CD4-positive, CD25-positive, alpha-beta regulatory T cell (primary cell): ENCODE measurements at regions not wholly inside any gene's neighbourhood (a gene's known extent, or its start where the extent isn't known, plus 50 kb on each side); places are given as distances from the start of the nearest gene placed in this dataset.
"Not testable (repeated sequence)": the region's sequence is repeated elsewhere in the genome, so short reads cannot be mapped to it uniquely, and the experiment has no call there.

Experiments used
- ATAC-seq, 2 donors: fragments of 150-1000 bp; cut with Tn5 transposase; one replicate each; pipeline ENCODE4 v1.10.0; 2021; ENCODE audit warnings: low read depth in 2 of 2, moderate number of reproducible peaks in 2 of 2, moderate library complexity in 1 of 2
- DNase-seq, 3 donors: peaks; one replicate each; pipeline versions ENCODE4 v3.0.0 to v3.0.0-alpha.2; 2012 to 2022; ENCODE audit warnings: mixed read lengths in 1 of 3
- H3K27ac ChIP-seq: one replicate; pipeline ENCODE4 v1.7.0; 2013; ENCODE audit warnings: mild to moderate bottlenecking, low read length; ENCODE audit not compliant: insufficient read depth, poor library complexity, severe bottlenecking
- H3K27me3 ChIP-seq: one replicate; pipeline ENCODE4 v1.7.0; 2013; ENCODE audit warnings: low read length; ENCODE audit not compliant: control insufficient read depth, insufficient read depth
- H3K36me3 ChIP-seq: one replicate; pipeline ENCODE4 v1.7.0; 2013; ENCODE audit warnings: mild to moderate bottlenecking, low read length, moderate library complexity; ENCODE audit not compliant: control insufficient read depth, insufficient read depth
- H3K4me1 ChIP-seq: 2 replicates; pipeline ENCODE4 v1.7.0; 2013; ENCODE audit warnings: mild to moderate bottlenecking, low read length; ENCODE audit not compliant: insufficient read depth, control insufficient read depth, poor library complexity, severe bottlenecking
- H3K4me3 ChIP-seq: one replicate; pipeline ENCODE4 v1.7.0; 2013; ENCODE audit warnings: low read depth, mild to moderate bottlenecking, low read length, moderate library complexity
- H3K9me3 ChIP-seq, 2 experiments: 1 replicate in 1 of 2; 2 replicates in 1 of 2; pipeline ENCODE4 v1.7.0; 2013; ENCODE audit warnings: low read length in 2 of 2, mild to moderate bottlenecking in 1 of 2, moderate library complexity in 1 of 2; ENCODE audit not compliant: control insufficient read depth in 2 of 2
- H3K27ac Mint-ChIP-seq, 3 donors: one replicate each; pipeline ENCODE4 v1.8.0; 2020 to 2022; ENCODE audit warnings: mild to moderate bottlenecking in 3 of 3, mixed read lengths in 3 of 3, moderate library complexity in 2 of 3
- H3K27me3 Mint-ChIP-seq: one replicate; pipeline ENCODE4 v1.8.0; 2022; ENCODE audit warnings: mild to moderate bottlenecking, mixed read lengths
- H3K36me3 Mint-ChIP-seq: one replicate; pipeline ENCODE4 v1.8.0; 2020; ENCODE audit warnings: mixed read lengths
- H3K4me1 Mint-ChIP-seq, 4 donors: one replicate each; pipeline ENCODE4 v1.8.0; 2020 to 2022; ENCODE audit warnings: mixed read lengths in 4 of 4, mild to moderate bottlenecking in 1 of 4
- H3K4me3 Mint-ChIP-seq, 4 donors: one replicate each; pipeline ENCODE4 v1.8.0; 2020 to 2022; ENCODE audit warnings: mild to moderate bottlenecking in 4 of 4, mixed read lengths in 4 of 4, moderate library complexity in 3 of 4
- H3K9me3 Mint-ChIP-seq, 7 donors: one replicate each; pipeline ENCODE4 v1.8.0; 2020 to 2022; ENCODE audit warnings: mixed read lengths in 7 of 7, mild to moderate bottlenecking in 3 of 7, moderate library complexity in 2 of 7

- Histone ChIP-seq H3K36me3 (no peaks in the 10 kb centered on the region), H3K27ac (no peak overlapping the region), H3K27me3 (no peaks in the 10 kb centered on the region), H3K9me3 (no peaks in the 10 kb centered on the region), H3K4me3 (no peak overlapping the region), H3K4me1 (no peaks in the 10 kb centered on the region)
- no peaks in the 10 kb centered on the region for H3K36me3 Mint-ChIP-seq
- H3K27me3 Mint-ChIP-seq: no peaks in the 10 kb centered on the region
- H3K27ac Mint-ChIP-seq: no peak overlapping the region
- H3K9me3 Mint-ChIP-seq: peaks cover 0 to 13% (median 8%) of the 10 kb centered on the region in 7 donors
- ATAC-seq (no peak), DNase-seq (no peak)
- H3K4me1 Mint-ChIP-seq: no peaks in the 10 kb centered on the region
- no peak overlapping the region for H3K4me3 Mint-ChIP-seq
Observed at GRCh38 chr9:107838766-107839165, 349.2 kb upstream of the KLF4 start.

GRCh38 chr9:107836300-107836699, 346.7 kb upstream of the KLF4 start:
- Mint-ChIP-seq H3K27me3 (no peaks in the 10 kb centered on the region), H3K4me3 (no peak overlapping the region), H3K4me1 (no peaks in the 10 kb centered on the region), H3K36me3 (no peaks in the 10 kb centered on the region), H3K9me3 (peaks cover 0 to 12% (median 5%) of the 10 kb centered on the region in 7 donors), H3K27ac (no peak overlapping the region)
- DNase-seq: no peak
- ATAC-seq: no peak
- no peaks in the 10 kb centered on the region for H3K27me3 ChIP-seq
- H3K27ac ChIP-seq: no peak overlapping the region
- no peaks in the 10 kb centered on the region for H3K4me1 ChIP-seq
- H3K9me3 ChIP-seq: no peaks in the 10 kb centered on the region
- H3K36me3 ChIP-seq: no peaks in the 10 kb centered on the region
- no peak overlapping the region for H3K4me3 ChIP-seq

GRCh38 chr9:107833295-107833694, 343.7 kb upstream of the KLF4 start:
- Histone ChIP-seq H3K27ac (no peak overlapping the region), H3K9me3 (no peaks in the 10 kb centered on the region), H3K4me3 (no peak overlapping the region), H3K27me3 (no peaks in the 10 kb centered on the region), H3K4me1 (no peaks in the 10 kb centered on the region), H3K36me3 (no peaks in the 10 kb centered on the region)
- peaks cover 0 to 12% (median 6%) of the 10 kb centered on the region in 7 donors for H3K9me3 Mint-ChIP-seq
- H3K27ac Mint-ChIP-seq: no peak overlapping the region
- no peaks in the 10 kb centered on the region for H3K36me3 Mint-ChIP-seq
- no peaks in the 10 kb centered on the region for H3K27me3 Mint-ChIP-seq
- H3K4me3 Mint-ChIP-seq: no peak overlapping the region
- ATAC-seq (no peak), DNase-seq (no peak)
- no peaks in the 10 kb centered on the region for H3K4me1 Mint-ChIP-seq

- DNase-seq (no peak), ATAC-seq (no peak)
- Histone ChIP-seq H3K36me3 (no peaks in the 10 kb centered on the region), H3K27ac (no peak overlapping the region), H3K4me1 (no peaks in the 10 kb centered on the region), H3K4me3 (no peak overlapping the region), H3K9me3 (no peaks in the 10 kb centered on the region), H3K27me3 (no peaks in the 10 kb centered on the region)
- H3K27ac Mint-ChIP-seq: no peak overlapping the region
- peaks cover 0 to 12% (median 6%) of the 10 kb centered on the region in 7 donors for H3K9me3 Mint-ChIP-seq
- H3K36me3 Mint-ChIP-seq: no peaks in the 10 kb centered on the region
- H3K4me3 Mint-ChIP-seq: no peak overlapping the region
- no peaks in the 10 kb centered on the region for H3K27me3 Mint-ChIP-seq
- H3K4me1 Mint-ChIP-seq: no peaks in the 10 kb centered on the region
Observed at GRCh38 chr9:107832871-107833270, 343.3 kb upstream of the KLF4 start.

GRCh38 chr9:107830479-107830878, 340.9 kb upstream of the KLF4 start:
- H3K4me1 Mint-ChIP-seq: no peaks in the 10 kb centered on the region
- H3K4me3 ChIP-seq: no peak overlapping the region
- H3K27ac Mint-ChIP-seq: no peak overlapping the region
- H3K9me3 Mint-ChIP-seq: peaks cover 3 to 6% (median 5%) of the 10 kb centered on the region in 7 donors
- ATAC-seq (no peak), DNase-seq (no peak)
- H3K36me3 ChIP-seq: no peaks in the 10 kb centered on the region
- no peaks in the 10 kb centered on the region for H3K27me3 ChIP-seq
- H3K36me3 Mint-ChIP-seq: no peaks in the 10 kb centered on the region
- no peak overlapping the region for H3K27ac ChIP-seq
- H3K9me3 ChIP-seq: no peaks in the 10 kb centered on the region
- no peaks in the 10 kb centered on the region for H3K4me1 ChIP-seq
- H3K4me3 Mint-ChIP-seq: no peak overlapping the region
- no peaks in the 10 kb centered on the region for H3K27me3 Mint-ChIP-seq

- H3K36me3 ChIP-seq: no peaks in the 10 kb centered on the region
- Mint-ChIP-seq H3K4me1 (no peaks in the 10 kb centered on the region), H3K36me3 (no peaks in the 10 kb centered on the region), H3K9me3 (peaks cover 3 to 6% (median 4%) of the 10 kb centered on the region in 7 donors), H3K27me3 (no peaks in the 10 kb centered on the region), H3K27ac (no peak overlapping the region), H3K4me3 (no peak overlapping the region)
- no peaks in the 10 kb centered on the region for H3K27me3 ChIP-seq
- no peak overlapping the region for H3K27ac ChIP-seq
- no peaks in the 10 kb centered on the region for H3K9me3 ChIP-seq
- no peak overlapping the region for H3K4me3 ChIP-seq
- H3K4me1 ChIP-seq: no peaks in the 10 kb centered on the region
- no peak for ATAC-seq
- no peak for DNase-seq
Observed at GRCh38 chr9:107827884-107828283, 338.3 kb upstream of the KLF4 start.

- no peaks in the 10 kb centered on the region for H3K4me1 Mint-ChIP-seq
- no peak overlapping the region for H3K4me3 Mint-ChIP-seq
- H3K36me3 Mint-ChIP-seq: no peaks in the 10 kb centered on the region
- Histone ChIP-seq H3K27me3 (no peaks in the 10 kb centered on the region), H3K36me3 (no peaks in the 10 kb centered on the region), H3K27ac (no peak overlapping the region), H3K9me3 (no peaks in the 10 kb centered on the region), H3K4me1 (no peaks in the 10 kb centered on the region), H3K4me3 (no peak overlapping the region)
- no peaks in the 10 kb centered on the region for H3K27me3 Mint-ChIP-seq
- ATAC-seq: no peak
- no peak overlapping the region for H3K27ac Mint-ChIP-seq
- H3K9me3 Mint-ChIP-seq: peaks cover 3 to 6% (median 4%) of the 10 kb centered on the region in 7 donors
- DNase-seq: no peak
Observed at GRCh38 chr9:107827304-107827703, 337.7 kb upstream of the KLF4 start.

- not testable (repeated sequence) for H3K27me3 Mint-ChIP-seq, H3K9me3 Mint-ChIP-seq, H3K9me3 ChIP-seq, H3K4me3 Mint-ChIP-seq, H3K4me1 ChIP-seq, H3K36me3 ChIP-seq, H3K4me1 Mint-ChIP-seq, H3K27ac ChIP-seq, DNase-seq, H3K27ac Mint-ChIP-seq, H3K27me3 ChIP-seq, H3K36me3 Mint-ChIP-seq, ATAC-seq, H3K4me3 ChIP-seq
Observed at GRCh38 chr9:107826688-107826983, 337.1 kb upstream of the KLF4 start.
